HFFc6 (cell line): ENCODE measurements at regions not wholly inside any gene's neighbourhood (a gene's known extent, or its start where the extent isn't known, plus 50 kb on each side); places are given as distances from the start of the nearest gene placed in this dataset.

Experiments
- DNase-seq: peaks from one replicate; pipeline ENCODE4 v3.0.0-alpha.2; 2018
- H3K27ac Mint-ChIP-seq: 2 replicates; pipeline ENCODE4 v1.8.0; 2020; ENCODE audit warnings: mild to moderate bottlenecking, mixed read lengths
- H3K27me3 Mint-ChIP-seq: 2 replicates; pipeline ENCODE4 v1.8.0; 2021; ENCODE audit warnings: mild to moderate bottlenecking, moderate library complexity, mixed read lengths; ENCODE audit not compliant: insufficient read depth
- H3K36me3 Mint-ChIP-seq: 2 replicates; pipeline ENCODE4 v1.8.0; 2021; ENCODE audit warnings: low read depth, mixed read lengths
- H3K4me1 Mint-ChIP-seq: 2 replicates; pipeline ENCODE4 v1.8.0; 2020; ENCODE audit warnings: low read depth, mixed read lengths
- H3K4me3 Mint-ChIP-seq: 2 replicates; pipeline ENCODE4 v1.8.0; 2020; ENCODE audit warnings: mild to moderate bottlenecking, moderate library complexity, mixed read lengths
- H3K9me3 Mint-ChIP-seq: 2 replicates; pipeline ENCODE4 v1.8.0; 2020; ENCODE audit warnings: mild to moderate bottlenecking, mixed read lengths
- CTCF ChIP-seq: fragments of 200-600 bp; sonication (generic); IDR thresholded peaks from 2 replicates; pipeline ENCODE4 v1.5.0; 2021; ENCODE audit warnings: antibody characterized with exemption, mild to moderate bottlenecking

- DNase-seq: no peak
- H3K4me1 Mint-ChIP-seq: peaks cover 20% of the 10 kb centered on the region
- H3K4me3 Mint-ChIP-seq: no peak overlapping the region
- no peak overlapping the region for H3K27ac Mint-ChIP-seq
- no peaks in the 10 kb centered on the region; the same call in 1 of the 2 replicates for H3K27me3 Mint-ChIP-seq
- no peaks in the 10 kb centered on the region for H3K9me3 Mint-ChIP-seq
- H3K36me3 Mint-ChIP-seq: no peaks in the 10 kb centered on the region
- TF ChIP-seq CTCF: no peak
Observed at GRCh38 chr2:144998435-144998834, 478.5 kb upstream of the ZEB2 start.

- no peaks in the 10 kb centered on the region for H3K9me3 Mint-ChIP-seq
- TF ChIP-seq CTCF: no peak
- H3K27me3 Mint-ChIP-seq: no peaks in the 10 kb centered on the region
- H3K27ac Mint-ChIP-seq: peak overlapping the region; percentile 88
- H3K4me1 Mint-ChIP-seq: peaks cover 20% of the 10 kb centered on the region
- no peaks in the 10 kb centered on the region for H3K36me3 Mint-ChIP-seq
- peak overlapping the region; percentile 71 for H3K4me3 Mint-ChIP-seq
- peak; percentile 59 for DNase-seq
Observed at GRCh38 chr2:144996225-144996795, 476.4 kb upstream of the ZEB2 start.

- Mint-ChIP-seq H3K27ac (peak overlapping the region; percentile 88), H3K27me3 (no peaks in the 10 kb centered on the region), H3K36me3 (no peaks in the 10 kb centered on the region), H3K4me1 (peaks cover 20% of the 10 kb centered on the region), H3K9me3 (no peaks in the 10 kb centered on the region), H3K4me3 (peak overlapping the region; percentile 71)
- DNase-seq: no peak
- TF ChIP-seq CTCF: no peak
Observed at GRCh38 chr2:144995482-144995881, 475.6 kb upstream of the ZEB2 start.

- no peaks in the 10 kb centered on the region for H3K27me3 Mint-ChIP-seq
- H3K36me3 Mint-ChIP-seq: 0 out of 2 replicates have a peak, but pooled peaks cover 4% of the 10 kb centered on the region
- no peak overlapping the region for H3K4me3 Mint-ChIP-seq
- no peak for TF ChIP-seq CTCF
- H3K27ac Mint-ChIP-seq: no peak overlapping the region
- peaks cover 4% of the 10 kb centered on the region for H3K4me1 Mint-ChIP-seq
- DNase-seq: no peak
- no peaks in the 10 kb centered on the region for H3K9me3 Mint-ChIP-seq
Observed at GRCh38 chr2:144990661-144991060, 470.7 kb upstream of the ZEB2 start.

- Mint-ChIP-seq H3K4me3 (no peak overlapping the region), H3K27me3 (no peaks in the 10 kb centered on the region), H3K4me1 (no peaks in the 10 kb centered on the region), H3K36me3 (0 out of 2 replicates have a peak, but pooled peaks cover 6% of the 10 kb centered on the region), H3K27ac (no peak overlapping the region), H3K9me3 (no peaks in the 10 kb centered on the region)
- DNase-seq: no peak
- no peak for TF ChIP-seq CTCF
Observed at GRCh38 chr2:144989579-144990270, 469.8 kb upstream of the ZEB2 start.
